A549 (cell line): ENCODE measurements at regions not wholly inside any gene's neighbourhood (a gene's known extent, or its start where the extent isn't known, plus 50 kb on each side); places are given as distances from the start of the nearest gene placed in this dataset.

Experiments used
- CTCF ChIP-seq: fragments of >200 bp; sonication (Bioruptor Twin); formaldehyde crosslinking; IDR thresholded peaks from 3 replicates; pipeline ENCODE4 v1.5.1; 2016
- POLR2A ChIP-seq: IDR thresholded peaks from 2 replicates; pipeline ENCODE4 v1.6.1; 2012; ENCODE audit warnings: mild to moderate bottlenecking, low read length
- SMC3 ChIP-seq: fragments of >200 bp; sonication (Bioruptor Twin); formaldehyde crosslinking; IDR thresholded peaks from 3 replicates; pipeline ENCODE4 v1.6.1; 2018; ENCODE audit warnings: inconsistent platforms

DNA sequence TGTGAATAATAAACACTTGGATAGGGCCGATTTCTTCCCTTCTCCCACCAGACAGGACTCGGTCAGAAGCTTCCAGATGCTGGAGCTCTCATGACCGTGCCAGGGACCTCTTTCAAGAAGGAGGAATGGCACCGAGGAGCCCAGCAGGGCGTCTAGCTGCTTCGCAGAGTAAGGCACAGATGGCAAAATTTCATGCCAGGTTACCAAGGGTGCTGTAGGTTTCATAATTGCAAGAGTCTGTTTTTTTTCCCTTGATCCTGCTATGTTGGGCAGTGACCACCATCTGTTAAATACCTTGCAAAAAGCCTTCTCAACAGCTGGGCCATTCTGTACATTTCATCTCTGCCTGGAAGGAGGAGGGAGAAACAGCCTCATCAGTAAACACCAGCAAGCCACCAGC lies 111.8 kb downstream of the EDN3 start:
- TF ChIP-seq CTCF (no peak), SMC3 (no peak), POLR2A (no peak)
